ENCODE measurements at regions not wholly inside any gene's neighbourhood (a gene's known extent, or its start where the extent isn't known, plus 50 kb on each side); places are given as distances from the start of the nearest gene placed in this dataset.

- H3K27me3 ChIP-seq (ENCODE audit: control insufficient read depth, insufficient read depth, low read length), result no peaks in the 10 kb centered on the region
- no peaks in the 10 kb centered on the region for H3K4me1 Mint-ChIP-seq
- H3K36me3 ChIP-seq (ENCODE audit: control insufficient read depth, insufficient read depth, low read length), result no peaks in the 10 kb centered on the region
- peaks cover 0 to 3% of the 10 kb centered on the region in 2 donors for H3K27me3 Mint-ChIP-seq (ENCODE audit: low read depth in 2 of 2)
- H3K9me3 Mint-ChIP-seq, result no peaks in the 10 kb centered on the region
- ATAC-seq, result no peak
- WGBS (ENCODE audit: insufficient coverage), result 89% methylated on average over 5 of the region's 5 CpGs
- no peak overlapping the region for H3K27ac Mint-ChIP-seq
- no peaks in the 10 kb centered on the region for H3K4me1 ChIP-seq (ENCODE audit: control insufficient read depth, insufficient read depth, low read length)
- no peak overlapping the region for H3K4me3 ChIP-seq (ENCODE audit: low read length)
- no peak for TF ChIP-seq CTCF (IDR thresholded peaks at IDR 0.05)
- H3K4me3 Mint-ChIP-seq, result no peak overlapping the region
- no peaks in the 10 kb centered on the region for H3K36me3 Mint-ChIP-seq
- no peak for DNase-seq
- H3K27ac ChIP-seq (ENCODE audit: low read length), result no peak overlapping the region
- H3K9me3 ChIP-seq (ENCODE audit: control insufficient read depth, insufficient read depth, low read length), result no peaks in the 10 kb centered on the region
- intact Hi-C loops (cut with micrococcal nuclease), result no loop called here
Observed at GRCh38 chr3:72022027-72022426, 237.1 kb upstream of the PROK2 start.

GRCh38 chr3:72021531-72021930, 236.6 kb upstream of the PROK2 start:
- 82% methylated on average over 1 of the region's 1 CpG for WGBS (ENCODE audit: insufficient coverage)
- Histone ChIP-seq H3K27ac (ENCODE audit: low read length) (no peak overlapping the region), H3K4me1 (ENCODE audit: control insufficient read depth, insufficient read depth, low read length) (no peaks in the 10 kb centered on the region), H3K4me3 (ENCODE audit: low read length) (no peak overlapping the region), H3K27me3 (ENCODE audit: control insufficient read depth, insufficient read depth, low read length) (no peaks in the 10 kb centered on the region), H3K9me3 (ENCODE audit: control insufficient read depth, insufficient read depth, low read length) (no peaks in the 10 kb centered on the region), H3K36me3 (ENCODE audit: control insufficient read depth, insufficient read depth, low read length) (no peaks in the 10 kb centered on the region)
- Mint-ChIP-seq H3K4me1 (no peaks in the 10 kb centered on the region), H3K27me3 (ENCODE audit: low read depth in 2 of 2) (peaks cover 0 to 3% of the 10 kb centered on the region in 2 donors), H3K9me3 (no peaks in the 10 kb centered on the region), H3K4me3 (no peak overlapping the region), H3K27ac (no peak overlapping the region), H3K36me3 (no peaks in the 10 kb centered on the region)
- ATAC-seq (no peak), DNase-seq (no peak)
- no peak for TF ChIP-seq CTCF (IDR thresholded peaks at IDR 0.05)
- intact Hi-C loops (cut with micrococcal nuclease), result no loop called here

GRCh38 chr3:72018343-72018984, 233.5 kb upstream of the PROK2 start:
- Mint-ChIP-seq H3K27ac (no peak overlapping the region), H3K36me3 (no peaks in the 10 kb centered on the region), H3K4me1 (no peaks in the 10 kb centered on the region)

More at GRCh38 chr3:72018343-72018984, 233.5 kb upstream of the PROK2 start:
- Mint-ChIP-seq H3K27me3 (ENCODE audit: low read depth in 2 of 2) (no peaks in the 10 kb centered on the region), H3K9me3 (no peaks in the 10 kb centered on the region), H3K4me3 (no peak overlapping the region)
- no peak for TF ChIP-seq CTCF (IDR thresholded peaks at IDR 0.05)
- Histone ChIP-seq H3K27me3 (ENCODE audit: control insufficient read depth, insufficient read depth, low read length) (no peaks in the 10 kb centered on the region), H3K27ac (ENCODE audit: low read length) (no peak overlapping the region), H3K9me3 (ENCODE audit: control insufficient read depth, insufficient read depth, low read length) (no peaks in the 10 kb centered on the region), H3K4me1 (ENCODE audit: control insufficient read depth, insufficient read depth, low read length) (no peaks in the 10 kb centered on the region), H3K36me3 (ENCODE audit: control insufficient read depth, insufficient read depth, low read length) (no peaks in the 10 kb centered on the region), H3K4me3 (ENCODE audit: low read length) (no peak overlapping the region)
- 78% methylated on average over 5 of the region's 5 CpGs for WGBS (ENCODE audit: insufficient coverage)
- intact Hi-C loops (cut with micrococcal nuclease), result no loop called here
- DNase-seq (no peak), ATAC-seq (no peak)
